Kidney epithelial cell (primary cell): ENCODE measurements at regions not wholly inside any gene's neighbourhood (a gene's known extent, or its start where the extent isn't known, plus 50 kb on each side); places are given as distances from the start of the nearest gene placed in this dataset.

Experiments
- DNase-seq: peaks from one replicate; pipeline ENCODE4 v3.0.0-alpha.2; 2010; ENCODE audit warnings: low read depth
- H3K27me3 ChIP-seq: 2 replicates; pipeline ENCODE4 v1.6.0; 2011; ENCODE audit warnings: low read length; ENCODE audit not compliant: control insufficient read depth, insufficient read depth
- H3K36me3 ChIP-seq: 2 replicates; pipeline ENCODE4 v1.5.1; 2011; ENCODE audit warnings: low read length; ENCODE audit not compliant: control insufficient read depth, insufficient read depth
- H3K4me3 ChIP-seq: 2 replicates; pipeline ENCODE4 v1.5.1; 2011; ENCODE audit warnings: low read depth, mild to moderate bottlenecking, control low read depth, low read length
- TF ChIP-seq, protein P1 (sequence below): IDR thresholded peaks from 2 replicates; pipeline ENCODE4 v1.5.1; 2011; ENCODE audit warnings: mild to moderate bottlenecking, moderate library complexity, low read length, control low read depth, inconsistent platforms; ENCODE audit not compliant: insufficient read depth, poor library complexity, severe bottlenecking

DNA sequence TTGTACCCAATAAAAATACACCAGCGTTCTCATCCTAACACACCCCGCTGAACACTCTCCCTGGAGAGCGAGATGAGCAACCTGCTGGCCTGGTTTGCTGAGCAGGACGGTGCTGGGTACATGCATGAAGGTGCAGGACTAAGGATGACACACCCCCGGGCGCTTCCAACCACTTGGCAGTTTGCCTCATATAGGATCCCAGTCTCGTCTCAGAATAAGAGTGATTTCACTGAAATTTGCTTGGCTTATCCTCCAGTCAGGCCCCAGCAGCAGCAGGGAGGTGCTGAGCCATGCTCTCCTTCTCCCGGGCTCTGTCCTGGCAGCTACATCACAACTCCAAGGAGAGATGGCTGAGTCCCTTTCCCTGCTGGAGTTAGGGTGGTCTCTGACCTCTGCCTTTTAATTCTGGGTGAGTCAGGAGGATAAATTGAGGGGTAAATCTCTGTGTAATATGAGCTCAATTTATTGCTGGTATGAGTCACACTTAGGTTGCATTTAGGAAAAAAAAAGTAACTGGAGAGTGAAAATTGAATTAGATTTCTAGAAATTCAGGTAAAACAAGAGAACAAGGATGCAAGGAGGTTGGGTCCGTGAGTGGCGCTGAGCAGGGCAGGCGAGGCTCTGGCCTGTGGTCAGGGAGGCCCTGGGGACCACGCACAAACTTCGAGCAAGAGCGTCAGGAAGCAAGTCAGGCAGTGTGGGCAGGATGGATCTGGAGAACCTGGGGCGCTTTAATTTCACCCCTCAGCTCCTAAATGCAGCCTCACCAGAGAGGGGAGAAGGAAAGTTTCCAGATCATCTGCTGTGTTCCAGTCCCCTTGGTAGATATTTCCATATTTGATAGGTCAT, 974.0 kb downstream of the TBC1D22A start:
- TF ChIP-seq, protein P1, sequence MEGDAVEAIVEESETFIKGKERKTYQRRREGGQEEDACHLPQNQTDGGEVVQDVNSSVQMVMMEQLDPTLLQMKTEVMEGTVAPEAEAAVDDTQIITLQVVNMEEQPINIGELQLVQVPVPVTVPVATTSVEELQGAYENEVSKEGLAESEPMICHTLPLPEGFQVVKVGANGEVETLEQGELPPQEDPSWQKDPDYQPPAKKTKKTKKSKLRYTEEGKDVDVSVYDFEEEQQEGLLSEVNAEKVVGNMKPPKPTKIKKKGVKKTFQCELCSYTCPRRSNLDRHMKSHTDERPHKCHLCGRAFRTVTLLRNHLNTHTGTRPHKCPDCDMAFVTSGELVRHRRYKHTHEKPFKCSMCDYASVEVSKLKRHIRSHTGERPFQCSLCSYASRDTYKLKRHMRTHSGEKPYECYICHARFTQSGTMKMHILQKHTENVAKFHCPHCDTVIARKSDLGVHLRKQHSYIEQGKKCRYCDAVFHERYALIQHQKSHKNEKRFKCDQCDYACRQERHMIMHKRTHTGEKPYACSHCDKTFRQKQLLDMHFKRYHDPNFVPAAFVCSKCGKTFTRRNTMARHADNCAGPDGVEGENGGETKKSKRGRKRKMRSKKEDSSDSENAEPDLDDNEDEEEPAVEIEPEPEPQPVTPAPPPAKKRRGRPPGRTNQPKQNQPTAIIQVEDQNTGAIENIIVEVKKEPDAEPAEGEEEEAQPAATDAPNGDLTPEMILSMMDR: no peak
- Histone ChIP-seq H3K36me3 (no peaks in the 10 kb centered on the region), H3K4me3 (no peak overlapping the region), H3K27me3 (no peaks in the 10 kb centered on the region)
- no peak for DNase-seq

DNA sequence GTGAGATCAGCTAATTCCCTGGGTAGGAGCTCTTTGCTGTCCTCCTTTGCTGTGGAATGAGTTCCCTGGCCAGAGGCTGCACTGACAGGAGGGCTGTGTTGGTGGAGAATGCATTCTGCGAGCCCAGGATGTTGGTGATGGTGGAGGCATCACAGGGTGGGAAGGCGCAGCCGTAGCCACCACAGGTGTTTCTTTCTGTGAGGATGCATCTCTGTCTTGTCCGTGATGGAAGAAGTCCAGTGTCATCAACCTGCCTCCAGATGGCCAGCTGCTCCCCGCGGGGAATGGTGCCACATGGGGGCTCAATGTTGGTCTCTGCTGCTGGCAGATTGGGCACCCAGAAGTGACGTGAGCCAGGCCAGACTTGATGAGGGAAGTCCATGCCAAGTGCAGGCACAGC, 972.1 kb downstream of the TBC1D22A start:
- Histone ChIP-seq H3K36me3 (no peaks in the 10 kb centered on the region), H3K4me3 (no peak overlapping the region), H3K27me3 (no peaks in the 10 kb centered on the region)
- TF ChIP-seq, protein P1: no peak
- DNase-seq: no peak

DNA sequence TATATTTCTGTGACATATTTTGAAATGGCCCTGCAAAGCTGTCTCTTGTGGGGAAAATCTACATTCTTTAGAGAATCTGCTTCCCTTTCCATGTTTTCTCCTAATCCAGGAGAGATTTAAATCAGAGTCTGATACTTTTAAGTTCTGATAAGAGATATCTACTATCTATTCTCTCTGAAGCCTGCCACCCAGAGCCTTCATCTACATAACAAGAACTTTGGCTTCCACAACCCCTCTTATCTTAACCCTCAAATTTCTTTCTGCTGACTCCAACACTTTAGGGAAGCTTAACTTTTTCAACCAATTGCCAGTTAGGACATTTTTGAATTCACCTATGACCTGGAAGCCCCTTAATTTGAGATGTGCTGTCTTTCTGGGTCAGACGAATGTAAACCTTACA, 965.2 kb downstream of the TBC1D22A start:
- H3K36me3 ChIP-seq: no peaks in the 10 kb centered on the region
- TF ChIP-seq, protein P1: no peak

DNA sequence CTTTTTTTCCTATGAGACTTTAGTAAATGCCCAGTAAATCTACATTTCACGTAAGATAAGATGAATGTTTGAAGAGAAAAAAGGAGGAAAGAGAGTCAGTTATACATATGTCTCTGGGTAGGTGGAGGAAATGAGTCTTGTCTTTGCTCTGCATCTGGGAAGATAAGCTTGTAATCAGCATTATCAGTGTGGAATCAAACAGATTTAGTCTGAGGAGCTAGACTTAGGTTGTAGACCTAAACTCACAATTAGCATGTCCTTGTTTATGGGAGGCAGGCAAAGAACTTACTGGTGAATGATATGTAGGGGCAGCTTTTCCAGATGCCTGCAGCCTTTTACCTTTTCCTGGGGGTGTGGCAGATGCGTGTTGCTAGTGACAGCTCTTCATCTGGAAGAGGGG, 962.3 kb downstream of the TBC1D22A start:
- TF ChIP-seq, protein P1: no peak
- Histone ChIP-seq H3K27me3 (no peaks in the 10 kb centered on the region), H3K36me3 (no peaks in the 10 kb centered on the region), H3K4me3 (no peak overlapping the region)
- no peak for DNase-seq

More for the DNA sequence above, 965.2 kb downstream of the TBC1D22A start:
- Histone ChIP-seq H3K4me3 (no peak overlapping the region), H3K27me3 (no peaks in the 10 kb centered on the region)
- no peak for DNase-seq

DNA sequence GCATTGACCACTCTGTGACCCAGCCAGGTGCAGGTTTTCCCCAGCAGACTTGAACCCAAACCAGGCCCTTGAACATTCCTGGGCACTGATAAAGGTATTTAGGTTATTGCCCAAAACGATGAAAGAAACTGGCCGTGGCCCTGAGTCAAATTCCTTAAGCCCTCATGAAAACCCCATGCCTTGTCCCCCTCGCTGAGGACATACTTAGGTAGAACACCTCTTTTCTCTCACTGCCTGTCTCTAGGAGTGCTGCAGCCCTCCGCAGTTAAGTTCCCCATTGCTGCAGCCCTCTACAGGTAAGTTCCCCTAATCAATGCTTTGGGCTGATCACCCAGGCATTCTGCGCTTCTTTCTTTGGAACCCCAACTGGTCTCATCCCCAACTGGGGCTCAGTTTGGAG, 961.6 kb downstream of the TBC1D22A start:
- Histone ChIP-seq H3K27me3 (no peaks in the 10 kb centered on the region), H3K4me3 (no peak overlapping the region), H3K36me3 (no peaks in the 10 kb centered on the region)
- DNase-seq: no peak
- TF ChIP-seq, protein P1: no peak

DNA sequence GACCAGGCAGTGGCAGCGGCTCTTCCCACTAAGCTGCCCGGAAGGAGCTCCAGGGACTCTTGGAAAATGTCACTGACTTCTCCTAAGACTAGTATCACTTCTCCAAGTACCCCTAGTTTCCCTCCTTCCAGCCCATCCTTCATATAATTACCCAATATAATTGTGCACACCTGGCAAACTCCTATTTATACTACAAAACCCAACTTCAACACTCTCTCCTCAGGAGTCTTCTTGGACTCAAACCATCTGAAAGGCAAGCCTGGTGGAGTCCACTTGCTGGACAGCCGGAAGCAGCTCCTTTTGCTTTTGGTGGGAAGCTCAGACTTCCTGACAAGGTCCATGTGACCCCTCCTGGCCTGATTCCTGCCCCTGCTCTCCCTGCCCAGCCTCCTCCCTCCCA, 955.9 kb downstream of the TBC1D22A start:
- TF ChIP-seq, protein P1: no peak
- no peaks in the 10 kb centered on the region for H3K36me3 ChIP-seq
- no peak for DNase-seq
- no peaks in the 10 kb centered on the region for H3K27me3 ChIP-seq
- no peak overlapping the region for H3K4me3 ChIP-seq
